ENCODE measurements at regions not wholly inside any gene's neighbourhood (a gene's known extent, or its start where the extent isn't known, plus 50 kb on each side); places are given as distances from the start of the nearest gene placed in this dataset.
"Not testable (repeated sequence)": the region's sequence is repeated elsewhere in the genome, so short reads cannot be mapped to it uniquely, and the experiment has no call there.

- no peak overlapping the region for H3K4me3 ChIP-seq (ENCODE audit: low read depth, low read length)
- no peak for DNase-seq (ENCODE audit: low read depth)
- TF ChIP-seq, protein P1, sequence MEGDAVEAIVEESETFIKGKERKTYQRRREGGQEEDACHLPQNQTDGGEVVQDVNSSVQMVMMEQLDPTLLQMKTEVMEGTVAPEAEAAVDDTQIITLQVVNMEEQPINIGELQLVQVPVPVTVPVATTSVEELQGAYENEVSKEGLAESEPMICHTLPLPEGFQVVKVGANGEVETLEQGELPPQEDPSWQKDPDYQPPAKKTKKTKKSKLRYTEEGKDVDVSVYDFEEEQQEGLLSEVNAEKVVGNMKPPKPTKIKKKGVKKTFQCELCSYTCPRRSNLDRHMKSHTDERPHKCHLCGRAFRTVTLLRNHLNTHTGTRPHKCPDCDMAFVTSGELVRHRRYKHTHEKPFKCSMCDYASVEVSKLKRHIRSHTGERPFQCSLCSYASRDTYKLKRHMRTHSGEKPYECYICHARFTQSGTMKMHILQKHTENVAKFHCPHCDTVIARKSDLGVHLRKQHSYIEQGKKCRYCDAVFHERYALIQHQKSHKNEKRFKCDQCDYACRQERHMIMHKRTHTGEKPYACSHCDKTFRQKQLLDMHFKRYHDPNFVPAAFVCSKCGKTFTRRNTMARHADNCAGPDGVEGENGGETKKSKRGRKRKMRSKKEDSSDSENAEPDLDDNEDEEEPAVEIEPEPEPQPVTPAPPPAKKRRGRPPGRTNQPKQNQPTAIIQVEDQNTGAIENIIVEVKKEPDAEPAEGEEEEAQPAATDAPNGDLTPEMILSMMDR (IDR thresholded peaks at IDR 0.05; ENCODE audit: insufficient read depth, low read depth, low read length, missing control alignments): no peak
These were observed 147.6 kb upstream of the BARHL2 start for GRCh38 chr1:90864681-90865080.

GRCh38 chr1:90862782-90863181 is 145.7 kb upstream of the BARHL2 start:
- TF ChIP-seq, protein P1 (IDR thresholded peaks at IDR 0.05; ENCODE audit: insufficient read depth, low read depth, low read length, missing control alignments): no peak
- H3K4me3 ChIP-seq (ENCODE audit: low read depth, low read length): no peak overlapping the region
- DNase-seq (ENCODE audit: low read depth): peak; percentile 24

GRCh38 chr1:90861421-90861820 is 144.3 kb upstream of the BARHL2 start:
- H3K4me3 ChIP-seq (ENCODE audit: low read depth, low read length); DNase-seq (ENCODE audit: low read depth): not testable (repeated sequence)

- DNase-seq (ENCODE audit: low read depth): no peak
- TF ChIP-seq, protein P1 (IDR thresholded peaks at IDR 0.05; ENCODE audit: insufficient read depth, low read depth, low read length, missing control alignments): no peak
- H3K4me3 ChIP-seq (ENCODE audit: low read depth, low read length): no peak overlapping the region
These were observed 139.4 kb upstream of the BARHL2 start for GRCh38 chr1:90856463-90857007.

DNA sequence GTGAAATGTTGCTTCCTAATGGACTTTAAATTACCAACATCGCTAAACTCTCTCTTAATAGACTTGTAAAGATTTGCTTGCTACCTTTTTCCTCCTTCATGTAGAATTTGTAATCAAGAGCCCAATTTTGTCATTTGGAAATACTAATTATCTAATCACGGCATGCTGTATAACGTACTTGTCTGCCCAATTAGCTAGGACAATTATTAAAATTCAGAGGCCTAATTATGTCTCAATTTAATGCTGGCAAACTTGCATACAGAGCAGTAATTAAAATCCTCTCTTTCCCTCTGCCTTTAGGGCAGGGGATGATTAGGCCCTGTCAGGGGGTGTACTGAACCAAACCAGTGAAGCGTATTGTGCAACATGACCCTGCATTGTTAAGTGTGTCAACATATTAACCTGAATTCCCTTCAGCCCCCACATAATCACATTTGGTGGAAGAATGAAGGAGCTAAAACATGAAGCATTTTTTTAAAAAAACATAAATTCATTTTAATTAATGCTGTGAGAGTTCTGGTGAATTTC is 137.4 kb upstream of the BARHL2 start:
- no peak overlapping the region for H3K4me3 ChIP-seq (ENCODE audit: low read depth, low read length)
- no peak for DNase-seq (ENCODE audit: low read depth)
- TF ChIP-seq, protein P1 (IDR thresholded peaks at IDR 0.05; ENCODE audit: insufficient read depth, low read depth, low read length, missing control alignments): no peak

DNA sequence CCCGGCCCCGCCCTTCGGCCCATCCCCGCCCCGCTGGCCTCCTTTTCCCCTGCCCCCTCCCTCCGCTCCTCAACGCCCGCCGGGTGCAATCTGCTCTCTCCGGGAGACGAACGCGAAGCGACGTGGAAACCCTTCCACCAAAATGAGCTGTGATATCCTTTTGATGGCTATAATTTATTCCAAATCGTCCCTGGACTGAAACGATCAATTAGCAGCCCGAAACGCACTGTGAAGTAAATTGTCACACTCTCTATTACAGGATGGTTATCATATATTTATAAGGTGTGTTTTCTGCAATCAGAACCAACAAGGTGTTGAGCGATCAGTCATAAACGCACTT is 134.6 kb upstream of the BARHL2 start:
- TF ChIP-seq, protein P1 (IDR thresholded peaks at IDR 0.05; ENCODE audit: insufficient read depth, low read depth, low read length, missing control alignments): no peak
- DNase-seq (ENCODE audit: low read depth): no peak

GRCh38 chr1:90850898-90851710 is 134.0 kb upstream of the BARHL2 start:
- DNase-seq (ENCODE audit: low read depth): peak; percentile 84
- H3K4me3 ChIP-seq (ENCODE audit: low read depth, low read length): peak overlapping the region; percentile 59
- TF ChIP-seq, protein P1 (IDR thresholded peaks at IDR 0.05; ENCODE audit: insufficient read depth, low read depth, low read length, missing control alignments): peak; percentile 69

More for the DNA sequence above, 134.6 kb upstream of the BARHL2 start:
- H3K4me3 ChIP-seq (ENCODE audit: low read depth, low read length): peak overlapping the region; percentile 33

Data from GM12865 (cell line).